CD4-positive, CD25-positive, alpha-beta regulatory T cell (primary cell): ENCODE measurements at regions not wholly inside any gene's neighbourhood (a gene's known extent, or its start where the extent isn't known, plus 50 kb on each side); places are given as distances from the start of the nearest gene placed in this dataset.

Experiments used
- ATAC-seq, 2 donors: fragments of 150-1000 bp; cut with Tn5 transposase; one replicate each; pipeline ENCODE4 v1.10.0; 2021; ENCODE audit warnings: low read depth in 2 of 2, moderate number of reproducible peaks in 2 of 2, moderate library complexity in 1 of 2
- DNase-seq, 3 donors: peaks; one replicate each; pipeline versions ENCODE4 v3.0.0 to v3.0.0-alpha.2; 2012 to 2022; ENCODE audit warnings: mixed read lengths in 1 of 3
- H3K27ac ChIP-seq: one replicate; pipeline ENCODE4 v1.7.0; 2013; ENCODE audit warnings: mild to moderate bottlenecking, low read length; ENCODE audit not compliant: insufficient read depth, poor library complexity, severe bottlenecking
- H3K27me3 ChIP-seq: one replicate; pipeline ENCODE4 v1.7.0; 2013; ENCODE audit warnings: low read length; ENCODE audit not compliant: control insufficient read depth, insufficient read depth
- H3K36me3 ChIP-seq: one replicate; pipeline ENCODE4 v1.7.0; 2013; ENCODE audit warnings: mild to moderate bottlenecking, low read length, moderate library complexity; ENCODE audit not compliant: control insufficient read depth, insufficient read depth
- H3K4me1 ChIP-seq: 2 replicates; pipeline ENCODE4 v1.7.0; 2013; ENCODE audit warnings: mild to moderate bottlenecking, low read length; ENCODE audit not compliant: insufficient read depth, control insufficient read depth, poor library complexity, severe bottlenecking
- H3K4me3 ChIP-seq: one replicate; pipeline ENCODE4 v1.7.0; 2013; ENCODE audit warnings: low read depth, mild to moderate bottlenecking, low read length, moderate library complexity
- H3K9me3 ChIP-seq, 2 experiments: 1 replicate in 1 of 2; 2 replicates in 1 of 2; pipeline ENCODE4 v1.7.0; 2013; ENCODE audit warnings: low read length in 2 of 2, mild to moderate bottlenecking in 1 of 2, moderate library complexity in 1 of 2; ENCODE audit not compliant: control insufficient read depth in 2 of 2
- H3K27ac Mint-ChIP-seq, 3 donors: one replicate each; pipeline ENCODE4 v1.8.0; 2020 to 2022; ENCODE audit warnings: mild to moderate bottlenecking in 3 of 3, mixed read lengths in 3 of 3, moderate library complexity in 2 of 3
- H3K27me3 Mint-ChIP-seq: one replicate; pipeline ENCODE4 v1.8.0; 2022; ENCODE audit warnings: mild to moderate bottlenecking, mixed read lengths
- H3K36me3 Mint-ChIP-seq: one replicate; pipeline ENCODE4 v1.8.0; 2020; ENCODE audit warnings: mixed read lengths
- H3K4me1 Mint-ChIP-seq, 4 donors: one replicate each; pipeline ENCODE4 v1.8.0; 2020 to 2022; ENCODE audit warnings: mixed read lengths in 4 of 4, mild to moderate bottlenecking in 1 of 4
- H3K4me3 Mint-ChIP-seq, 4 donors: one replicate each; pipeline ENCODE4 v1.8.0; 2020 to 2022; ENCODE audit warnings: mild to moderate bottlenecking in 4 of 4, mixed read lengths in 4 of 4, moderate library complexity in 3 of 4
- H3K9me3 Mint-ChIP-seq, 7 donors: one replicate each; pipeline ENCODE4 v1.8.0; 2020 to 2022; ENCODE audit warnings: mixed read lengths in 7 of 7, mild to moderate bottlenecking in 3 of 7, moderate library complexity in 2 of 7

DNA sequence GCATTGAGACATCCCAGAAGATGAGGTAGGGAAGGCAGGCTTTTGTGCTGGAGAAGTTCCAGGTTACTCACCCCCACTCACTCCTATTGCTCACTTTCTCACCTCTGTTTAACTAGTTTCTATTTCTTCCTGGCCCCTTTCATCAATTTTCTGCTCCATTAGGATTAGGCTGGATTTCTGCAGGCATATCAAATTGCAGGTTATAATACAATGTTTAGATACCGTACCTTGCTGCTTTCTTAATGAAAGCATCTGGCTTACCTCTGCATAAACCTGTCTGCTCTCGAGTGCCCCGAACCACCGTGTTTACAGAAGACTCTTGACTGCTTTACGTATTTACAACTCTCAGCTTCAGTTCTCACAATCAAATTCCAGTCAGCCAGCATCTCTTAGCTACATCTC is 173.7 kb downstream of the ADAMTS15 start:
- H3K36me3 ChIP-seq, result no peaks in the 10 kb centered on the region
- no peaks in the 10 kb centered on the region for H3K27me3 Mint-ChIP-seq
- H3K36me3 Mint-ChIP-seq, result no peaks in the 10 kb centered on the region
- no peak overlapping the region for H3K4me3 Mint-ChIP-seq
- peaks cover 0 to 6% (median 0%) of the 10 kb centered on the region in 7 donors for H3K9me3 Mint-ChIP-seq
- H3K4me3 ChIP-seq, result no peak overlapping the region
- no peak overlapping the region for H3K27ac Mint-ChIP-seq
- H3K4me1 Mint-ChIP-seq, result peaks cover 0 to 6% (median 0%) of the 10 kb centered on the region in 4 donors
- H3K9me3 ChIP-seq, result no peaks in the 10 kb centered on the region
- H3K4me1 ChIP-seq, result no peaks in the 10 kb centered on the region
- ATAC-seq (no peak), DNase-seq (no peak)
- no peak overlapping the region for H3K27ac ChIP-seq
- peaks cover 5% of the 10 kb centered on the region for H3K27me3 ChIP-seq

DNA sequence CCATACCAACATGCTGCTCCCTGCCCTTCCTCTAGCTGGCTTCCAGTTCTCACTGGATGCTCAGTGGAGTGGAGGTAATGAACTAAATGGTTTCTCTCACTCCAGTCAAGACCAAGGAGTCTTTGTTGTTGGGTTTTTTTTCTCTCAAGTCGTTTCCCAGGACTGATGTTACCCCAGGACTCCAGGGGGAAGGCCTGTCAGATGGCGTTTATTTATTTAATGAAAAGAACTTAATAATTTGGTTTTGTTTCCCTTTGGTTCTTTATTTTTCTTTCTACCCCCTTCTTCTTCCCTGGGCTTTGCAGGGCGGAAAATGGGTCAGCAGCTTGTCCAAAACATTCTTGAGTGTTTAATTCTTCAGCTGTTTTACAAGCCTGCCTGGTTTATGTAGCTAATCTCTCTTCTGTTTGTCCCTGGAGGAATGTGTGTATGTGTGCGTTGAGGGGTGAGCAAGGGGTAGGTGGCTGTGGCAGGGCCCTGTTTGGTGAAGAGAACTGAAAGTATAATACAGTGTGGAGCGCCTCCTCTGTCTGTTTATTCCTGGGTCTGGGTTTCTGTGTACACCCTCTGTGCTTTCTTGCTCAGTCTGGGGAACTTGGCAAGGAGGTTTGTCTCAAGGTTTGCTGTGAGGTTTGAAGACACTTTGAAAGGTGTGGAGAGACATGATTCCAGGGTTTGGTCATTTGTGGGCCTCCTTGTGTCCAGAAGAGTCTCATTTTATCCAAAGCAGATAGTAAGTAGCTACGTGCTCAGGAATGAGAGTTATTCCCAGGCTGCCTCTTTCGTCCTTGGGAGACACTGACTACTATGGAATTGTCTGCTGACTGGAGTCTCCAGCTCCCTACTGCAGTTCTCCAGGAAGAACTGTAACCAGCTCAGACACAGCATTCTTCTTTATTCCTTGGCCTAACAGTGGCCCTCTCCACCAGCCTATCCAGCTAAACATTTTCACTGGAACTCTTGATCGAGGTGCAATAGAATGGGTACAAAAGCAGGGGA is 175.5 kb downstream of the ADAMTS15 start:
- peaks cover 0 to 6% (median 0%) of the 10 kb centered on the region in 4 donors for H3K4me1 Mint-ChIP-seq
- no peak overlapping the region for H3K4me3 ChIP-seq
- H3K27me3 Mint-ChIP-seq, result no peaks in the 10 kb centered on the region
- no peak for DNase-seq
- peaks cover 0 to 6% (median 0%) of the 10 kb centered on the region in 7 donors for H3K9me3 Mint-ChIP-seq
- no peak overlapping the region for H3K27ac ChIP-seq
- H3K36me3 ChIP-seq, result no peaks in the 10 kb centered on the region
- peaks cover 5% of the 10 kb centered on the region for H3K27me3 ChIP-seq
- H3K4me3 Mint-ChIP-seq, result no peak overlapping the region
- no peaks in the 10 kb centered on the region for H3K36me3 Mint-ChIP-seq
- peak overlapping the region in 1 of 3 donors; percentile 36 for H3K27ac Mint-ChIP-seq
- ATAC-seq, result no peak
- no peaks in the 10 kb centered on the region for H3K9me3 ChIP-seq
- no peaks in the 10 kb centered on the region for H3K4me1 ChIP-seq

DNA sequence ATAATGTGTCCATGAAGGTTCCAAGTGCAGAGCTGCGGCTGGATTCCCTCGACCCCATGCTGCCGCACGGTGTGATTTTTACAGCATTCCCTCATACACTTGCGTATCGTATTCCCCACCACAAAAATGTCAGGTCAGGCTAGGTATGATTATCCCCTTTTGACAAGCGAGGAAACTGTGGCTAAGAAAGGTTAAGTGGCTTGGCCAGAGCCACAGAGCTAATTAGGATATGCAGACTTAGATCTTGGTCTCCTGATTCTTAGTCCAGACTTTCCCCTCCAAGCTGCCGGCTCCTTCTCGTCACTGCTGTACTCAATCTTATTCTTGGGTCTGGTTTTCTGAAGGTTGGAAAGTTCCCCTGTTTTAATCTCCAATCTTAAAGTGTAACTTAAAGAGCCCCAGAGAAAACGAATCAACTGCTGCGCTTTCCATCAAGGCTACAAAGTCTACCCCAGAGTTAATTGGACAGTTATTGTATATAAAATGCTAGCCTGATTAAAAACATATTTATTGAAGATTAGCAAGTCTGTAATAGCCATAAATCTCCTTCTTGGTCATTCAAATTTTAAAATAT is 176.6 kb downstream of the ADAMTS15 start:
- Mint-ChIP-seq H3K36me3 (no peaks in the 10 kb centered on the region), H3K27ac (no peak overlapping the region)

DNA sequence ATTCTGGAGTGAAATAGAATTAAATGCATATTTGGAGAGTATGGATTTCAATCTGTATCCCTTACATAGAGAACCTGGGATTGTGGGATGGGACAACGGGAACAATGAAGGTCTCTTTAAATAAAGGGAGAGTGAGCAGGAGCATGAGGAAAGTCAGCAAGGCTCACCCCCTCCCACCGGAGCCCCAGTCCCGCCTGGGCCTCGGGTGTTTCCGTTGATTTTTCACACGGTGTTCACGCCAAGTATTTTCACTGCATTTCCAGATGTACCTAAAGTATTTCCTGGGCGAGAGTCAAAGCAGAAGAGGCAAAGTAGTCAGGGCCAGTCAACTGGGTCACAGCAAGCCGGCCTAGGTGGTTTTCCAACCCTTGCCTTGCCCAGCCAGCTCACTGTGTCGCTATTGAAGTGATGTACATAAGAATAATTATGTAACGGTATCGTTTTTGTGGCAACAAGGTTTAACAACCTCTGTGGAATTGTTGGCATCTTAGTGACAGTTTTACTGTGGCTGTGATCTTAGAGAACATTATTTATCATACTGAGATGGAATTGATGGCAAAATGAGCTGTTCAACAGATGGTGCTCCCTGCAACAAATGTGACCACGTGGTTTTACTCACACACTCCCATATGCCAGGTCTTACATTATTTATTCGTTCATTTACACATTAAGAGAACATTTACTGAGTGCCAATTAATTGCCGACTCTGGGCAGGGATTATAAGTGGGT is 177.3 kb downstream of the ADAMTS15 start:
- no peaks in the 10 kb centered on the region for H3K27me3 Mint-ChIP-seq
- DNase-seq (no peak), ATAC-seq (no peak)
- no peak overlapping the region for H3K27ac ChIP-seq
- H3K4me1 Mint-ChIP-seq, result peaks cover 0 to 6% (median 0%) of the 10 kb centered on the region in 4 donors
- no peak overlapping the region for H3K4me3 Mint-ChIP-seq
- H3K9me3 Mint-ChIP-seq, result no peaks in the 10 kb centered on the region
- no peaks in the 10 kb centered on the region for H3K36me3 ChIP-seq
- H3K27me3 ChIP-seq, result peaks cover 2% of the 10 kb centered on the region
- no peak overlapping the region for H3K27ac Mint-ChIP-seq
- no peak overlapping the region for H3K4me3 ChIP-seq
- H3K4me1 ChIP-seq, result no peaks in the 10 kb centered on the region
- no peaks in the 10 kb centered on the region for H3K9me3 ChIP-seq
- H3K36me3 Mint-ChIP-seq, result no peaks in the 10 kb centered on the region

More for the DNA sequence above, 176.6 kb downstream of the ADAMTS15 start:
- no peaks in the 10 kb centered on the region for H3K36me3 ChIP-seq
- H3K27me3 Mint-ChIP-seq, result no peaks in the 10 kb centered on the region
- no peak overlapping the region for H3K27ac ChIP-seq
- H3K4me3 Mint-ChIP-seq, result no peak overlapping the region
- H3K4me3 ChIP-seq, result no peak overlapping the region
- DNase-seq (no peak), ATAC-seq (no peak)
- peaks cover 4% of the 10 kb centered on the region for H3K27me3 ChIP-seq
- no peaks in the 10 kb centered on the region for H3K9me3 Mint-ChIP-seq
- no peaks in the 10 kb centered on the region for H3K4me1 ChIP-seq
- H3K9me3 ChIP-seq, result no peaks in the 10 kb centered on the region
- peaks cover 0 to 6% (median 0%) of the 10 kb centered on the region in 4 donors for H3K4me1 Mint-ChIP-seq

DNA sequence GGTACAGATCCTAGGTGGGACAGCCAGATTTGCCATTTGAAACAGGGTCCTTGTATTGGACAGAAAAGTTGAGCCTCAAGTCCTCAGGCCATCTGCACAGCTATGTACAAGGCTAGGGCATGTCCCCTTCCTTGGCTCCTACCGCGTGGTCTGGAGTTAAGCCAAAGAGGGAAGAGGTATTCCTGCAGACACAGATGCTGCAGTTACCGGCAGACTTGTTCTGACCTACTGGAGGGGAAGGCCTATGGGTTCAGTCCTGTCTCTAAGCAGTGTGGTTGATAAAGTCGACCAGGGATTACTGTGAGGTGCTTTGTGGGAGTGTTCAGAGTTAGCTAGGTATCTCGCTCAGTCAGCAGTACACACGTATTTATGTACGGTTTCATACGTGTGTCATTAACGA is 180.6 kb downstream of the ADAMTS15 start:
- H3K27ac Mint-ChIP-seq, result no peak overlapping the region
- no peak overlapping the region for H3K4me3 ChIP-seq
- H3K4me1 ChIP-seq, result no peaks in the 10 kb centered on the region
- ATAC-seq (no peak), DNase-seq (no peak)
- no peaks in the 10 kb centered on the region for H3K36me3 Mint-ChIP-seq
- no peak overlapping the region for H3K27ac ChIP-seq
- H3K9me3 Mint-ChIP-seq, result peaks cover 0 to 2% (median 0%) of the 10 kb centered on the region in 7 donors
- no peaks in the 10 kb centered on the region for H3K9me3 ChIP-seq
- H3K36me3 ChIP-seq, result no peaks in the 10 kb centered on the region
- no peak overlapping the region for H3K4me3 Mint-ChIP-seq
- H3K4me1 Mint-ChIP-seq, result no peaks in the 10 kb centered on the region
- H3K27me3 ChIP-seq, result peaks cover 2% of the 10 kb centered on the region
- peaks cover 4% of the 10 kb centered on the region for H3K27me3 Mint-ChIP-seq

DNA sequence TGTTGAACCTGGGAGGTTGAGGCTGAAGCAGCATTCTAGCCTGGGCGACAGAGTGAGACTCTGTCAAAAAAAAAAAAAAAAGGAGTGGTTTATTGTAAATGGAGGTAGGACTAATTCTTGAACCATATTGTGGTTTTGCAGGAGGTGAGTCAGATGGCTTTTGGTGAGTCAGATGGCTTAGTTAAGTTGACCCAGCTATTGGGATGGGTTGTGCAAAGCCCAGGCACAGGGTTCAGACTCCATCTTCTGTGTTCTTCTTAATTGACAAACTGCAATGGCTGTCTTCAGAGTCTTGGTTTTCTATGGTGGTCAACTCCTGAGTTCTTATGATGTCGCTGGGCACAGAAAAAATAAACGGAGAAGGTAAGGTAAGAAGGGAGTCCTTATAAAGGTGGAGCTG is 182.7 kb downstream of the ADAMTS15 start:
- Mint-ChIP-seq H3K4me1 (no peaks in the 10 kb centered on the region), H3K4me3 (no peak overlapping the region), H3K27ac (no peak overlapping the region), H3K27me3 (peaks cover 4% of the 10 kb centered on the region), H3K36me3 (no peaks in the 10 kb centered on the region), H3K9me3 (peaks cover 0 to 2% (median 0%) of the 10 kb centered on the region in 7 donors)
- DNase-seq, result peak in 1 of 3 donors; percentile 55
- ATAC-seq, result no peak
- no peak overlapping the region for H3K4me3 ChIP-seq
- H3K36me3 ChIP-seq, result no peaks in the 10 kb centered on the region
- H3K9me3 ChIP-seq, result no peaks in the 10 kb centered on the region
- no peaks in the 10 kb centered on the region for H3K4me1 ChIP-seq
- no peaks in the 10 kb centered on the region for H3K27me3 ChIP-seq
- no peak overlapping the region for H3K27ac ChIP-seq

DNA sequence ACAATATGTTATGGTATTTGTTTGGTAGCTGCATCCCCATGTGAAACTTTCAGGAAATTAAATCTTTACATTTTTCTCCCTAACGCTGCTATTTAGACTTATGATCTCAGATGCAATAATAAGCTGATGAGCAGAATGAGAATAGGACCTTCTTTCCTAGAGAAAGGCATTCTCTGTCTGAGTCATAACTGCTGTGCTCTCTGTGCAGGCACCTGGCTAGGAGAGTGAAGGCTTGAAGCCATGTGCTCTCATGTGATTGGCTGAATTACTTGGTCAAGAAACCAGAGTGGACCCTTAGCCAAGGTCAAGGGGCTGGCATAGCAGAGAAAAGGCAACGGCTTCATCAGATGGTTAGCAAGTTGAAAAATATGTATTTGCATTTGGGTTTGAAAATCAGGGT is 185.0 kb downstream of the ADAMTS15 start:
- no peak overlapping the region for H3K27ac Mint-ChIP-seq
- peaks cover 8% of the 10 kb centered on the region for H3K27me3 Mint-ChIP-seq
- no peak overlapping the region for H3K4me3 Mint-ChIP-seq
- no peaks in the 10 kb centered on the region for H3K36me3 Mint-ChIP-seq
- H3K36me3 ChIP-seq, result no peaks in the 10 kb centered on the region
- no peaks in the 10 kb centered on the region for H3K4me1 ChIP-seq
- no peaks in the 10 kb centered on the region for H3K27me3 ChIP-seq
- H3K27ac ChIP-seq, result no peak overlapping the region
- H3K4me1 Mint-ChIP-seq, result peaks cover 0 to 6% (median 0%) of the 10 kb centered on the region in 4 donors
- ATAC-seq, result no peak
- H3K9me3 ChIP-seq, result no peaks in the 10 kb centered on the region
- no peak overlapping the region for H3K4me3 ChIP-seq
- DNase-seq, result peak in 1 of 3 donors; percentile 28
- H3K9me3 Mint-ChIP-seq, result peaks cover 0 to 3% (median 0%) of the 10 kb centered on the region in 7 donors
